HL-60/S4 (cell line): ENCODE measurements at regions not wholly inside any gene's neighbourhood (a gene's known extent, or its start where the extent isn't known, plus 50 kb on each side); places are given as distances from the start of the nearest gene placed in this dataset.

Experiments
- in situ Hi-C: fragments of 300-500 bp; cut with MboI; formaldehyde crosslinking; loops from 2 replicates; pipeline ENCODE4 v1.14.3; 2022; ENCODE audit warnings: low sequenced_read_pairs

- in situ Hi-C loops: no loop called here
These were observed 211.6 kb downstream of the TRIB2 start for GRCh38 chr2:12928197-12928774.

DNA sequence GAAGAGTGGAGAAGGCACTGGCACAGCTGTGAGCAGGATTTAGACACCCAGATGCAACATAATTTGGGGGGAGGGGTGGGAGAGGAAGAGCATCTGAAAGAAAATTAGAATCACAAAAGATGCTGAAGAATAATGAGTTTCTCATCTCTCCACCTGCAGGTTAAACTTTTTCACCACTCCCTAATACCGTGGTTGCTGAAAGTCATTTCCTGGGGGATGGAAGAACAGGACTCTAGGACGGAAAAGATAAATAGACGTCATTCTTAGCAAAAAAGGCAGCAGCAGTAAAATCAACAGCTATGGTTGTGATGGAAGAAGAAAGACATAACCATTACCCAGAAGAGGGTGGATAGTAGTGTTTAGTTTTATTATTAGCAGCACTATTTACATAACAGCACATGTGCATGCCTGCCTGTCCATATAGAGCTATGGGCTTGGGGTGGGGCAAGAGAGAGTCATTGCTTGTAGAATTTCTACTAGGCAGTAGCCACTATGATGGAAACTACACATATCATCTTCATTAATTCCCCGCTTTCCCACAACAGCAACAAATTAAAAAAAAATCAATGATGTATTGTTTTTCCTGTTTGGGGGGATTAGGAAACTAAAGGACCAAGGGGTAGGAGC is 212.2 kb downstream of the TRIB2 start:
- in situ Hi-C loops: no loop called here

- in situ Hi-C loops: no loop called here
These were observed 213.0 kb downstream of the TRIB2 start for GRCh38 chr2:12929758-12930157.

DNA sequence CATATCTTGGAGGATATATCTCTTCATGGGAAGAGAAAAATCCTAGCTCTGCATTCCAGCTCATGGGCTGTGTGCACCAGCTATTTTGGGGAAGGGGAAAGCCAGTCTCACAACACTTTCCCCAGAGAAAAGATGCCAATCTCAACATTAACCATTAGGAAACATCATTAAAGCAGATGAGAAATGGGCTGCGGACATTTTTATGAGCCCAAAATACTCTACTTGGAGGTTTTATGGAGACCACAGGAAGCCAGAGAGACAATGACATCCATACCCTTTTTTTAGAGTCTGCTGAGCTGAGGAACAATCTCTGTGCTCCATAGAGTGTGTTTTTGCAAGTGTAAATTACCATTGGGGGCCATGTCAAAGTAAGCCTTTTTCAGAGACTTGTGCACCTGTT is 213.7 kb downstream of the TRIB2 start:
- in situ Hi-C loops: no loop called here

- in situ Hi-C loops: no loop called here
These were observed 214.6 kb downstream of the TRIB2 start for GRCh38 chr2:12931186-12931844.

GRCh38 chr2:12932192-12932591 is 215.5 kb downstream of the TRIB2 start:
- in situ Hi-C loops: no loop called here

- in situ Hi-C loops: no loop called here
These were observed 217.5 kb downstream of the TRIB2 start for GRCh38 chr2:12934146-12934756.

DNA sequence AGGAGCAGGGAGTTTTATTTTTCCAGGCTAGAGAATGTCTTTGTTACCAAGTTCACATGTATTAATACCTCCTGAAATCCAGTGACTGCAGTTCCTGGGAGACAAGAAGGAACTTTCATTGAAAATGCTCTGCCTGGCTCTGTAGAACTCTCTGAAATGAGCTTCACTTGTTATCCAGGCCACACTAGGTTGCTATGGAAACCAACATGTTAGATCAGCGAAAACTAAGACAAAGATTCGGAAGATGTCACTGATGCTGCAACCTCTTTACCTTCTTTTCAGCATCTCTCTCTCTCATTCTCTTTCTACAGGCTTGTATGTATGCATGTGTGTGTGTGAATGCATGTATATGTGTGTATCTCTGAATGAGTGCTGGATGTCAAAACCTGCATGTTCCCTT is 218.5 kb downstream of the TRIB2 start:
- in situ Hi-C loops: no loop called here

- in situ Hi-C loops: no loop called here
These were observed 219.1 kb downstream of the TRIB2 start for GRCh38 chr2:12935796-12936195.

- in situ Hi-C loops: no loop called here
These were observed 224.5 kb downstream of the TRIB2 start for GRCh38 chr2:12941203-12941602.

DNA sequence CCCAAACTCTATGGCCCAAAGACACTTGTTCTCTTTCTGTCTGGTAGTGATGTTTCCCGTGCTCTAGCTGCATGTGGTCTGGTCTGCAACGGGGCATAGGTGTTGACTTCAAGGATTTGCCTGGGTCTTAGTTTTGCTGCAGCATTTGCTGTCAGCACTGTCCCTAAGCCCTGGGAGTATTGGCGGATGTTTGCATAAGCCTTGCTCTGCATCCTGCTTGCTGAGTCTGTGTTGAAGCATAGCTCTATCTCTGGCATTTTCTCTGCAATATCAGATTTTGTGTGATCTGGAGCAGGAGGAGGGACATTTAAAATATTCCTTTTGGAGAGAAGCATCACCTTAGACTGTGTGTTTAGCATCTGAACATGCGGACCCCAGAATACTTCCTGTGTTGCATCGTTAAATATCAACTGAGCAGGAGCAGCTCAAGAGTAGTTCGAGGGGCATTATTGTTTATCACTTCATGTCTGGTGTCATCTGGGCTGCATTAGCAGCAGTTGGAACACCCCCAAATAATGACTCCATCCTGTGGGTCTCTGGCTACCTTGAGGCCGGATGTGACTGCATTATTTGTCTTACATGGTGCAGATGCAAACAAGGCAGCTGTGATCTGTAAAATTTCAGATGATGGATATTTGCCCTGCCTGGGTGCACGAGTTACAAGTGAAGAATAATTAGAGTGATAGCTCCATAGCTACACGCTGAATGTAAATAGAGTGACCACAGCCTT is 231.7 kb downstream of the TRIB2 start:
- in situ Hi-C loops: no loop called here

DNA sequence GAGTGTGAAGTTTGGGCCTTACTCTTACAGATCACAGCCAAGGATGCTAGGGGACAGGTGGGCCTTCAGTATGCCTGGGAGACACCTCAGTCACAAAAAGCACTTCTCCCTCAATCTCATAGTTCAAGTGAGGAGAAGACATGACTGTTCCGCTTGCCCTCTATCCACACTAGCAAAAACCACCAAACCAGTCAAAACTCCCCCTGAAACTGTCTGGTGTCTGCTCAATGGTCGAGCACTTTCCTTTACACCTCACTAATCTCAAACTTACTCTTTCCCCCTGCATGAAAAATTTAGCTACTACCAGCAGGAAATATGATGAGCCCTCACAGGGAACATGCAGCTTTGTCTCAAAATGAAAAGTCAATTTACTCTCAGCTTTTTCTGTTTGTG is 232.2 kb downstream of the TRIB2 start:
- in situ Hi-C loops: no loop called here

- in situ Hi-C loops: no loop called here
These were observed 232.7 kb downstream of the TRIB2 start for GRCh38 chr2:12949406-12949805.

DNA sequence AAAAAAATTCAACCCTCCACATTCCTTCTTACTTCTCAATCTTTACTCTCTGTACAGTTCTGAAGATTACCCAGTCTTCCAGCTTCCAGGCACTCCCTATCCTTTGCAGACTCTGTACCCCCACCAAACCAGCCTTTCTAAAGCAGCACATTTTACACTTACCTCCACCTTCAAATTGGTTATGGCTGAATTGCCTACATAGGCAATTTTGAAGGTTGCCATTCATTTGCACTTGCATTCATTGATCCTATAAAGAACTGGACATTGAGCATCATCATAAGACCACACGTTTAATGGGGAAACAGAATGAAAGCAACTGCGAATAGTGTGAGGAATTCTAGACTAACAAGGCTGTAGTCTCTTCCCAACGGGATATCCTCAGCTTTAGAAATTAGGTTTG is 233.4 kb downstream of the TRIB2 start:
- in situ Hi-C loops: no loop called here

DNA sequence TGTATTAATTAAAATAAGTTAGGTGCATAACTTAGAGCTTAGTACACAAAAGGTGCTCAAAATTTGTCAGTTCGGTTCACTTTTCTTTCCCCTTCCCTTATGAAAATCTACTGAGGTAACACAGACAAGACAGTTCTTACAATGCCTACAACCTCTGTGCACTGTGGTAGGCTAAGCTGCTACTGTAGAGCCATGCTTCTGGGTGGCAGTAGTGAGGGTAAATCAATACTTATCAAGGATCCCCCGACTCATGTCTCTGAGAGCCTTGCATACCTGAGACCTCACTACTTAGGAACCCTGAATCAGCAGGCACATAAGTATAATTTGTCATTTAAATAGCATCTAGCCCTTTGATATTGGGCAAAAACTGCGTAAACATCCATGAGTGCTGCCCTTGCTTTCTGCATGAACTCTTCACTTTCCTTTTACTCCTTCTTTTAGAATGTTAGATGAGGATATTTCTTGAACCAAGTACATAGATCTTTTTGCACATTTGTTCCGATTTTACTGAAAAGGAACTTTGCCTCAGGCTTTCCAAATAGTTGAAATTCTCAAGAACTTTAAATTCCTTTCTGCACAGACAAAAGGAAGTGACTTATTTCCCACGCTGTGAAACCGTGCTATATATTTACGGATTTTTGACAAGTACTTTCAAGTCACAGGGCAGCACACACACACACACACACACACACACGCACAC is 234.4 kb downstream of the TRIB2 start:
- in situ Hi-C loops: no loop called here

DNA sequence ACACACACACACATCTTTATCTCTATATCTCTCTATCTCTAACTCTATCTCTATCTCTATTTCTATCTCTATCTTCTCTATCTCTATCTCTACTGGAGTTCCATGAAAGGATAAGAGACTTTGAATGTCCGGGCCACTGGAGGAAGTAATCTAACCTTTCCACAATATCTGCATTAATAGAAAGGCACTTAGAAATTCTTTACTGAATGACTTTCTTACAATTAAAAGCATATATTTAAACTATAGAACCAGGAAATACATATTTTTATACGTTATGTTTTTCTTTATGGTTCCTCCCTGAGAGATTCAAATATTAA is 234.9 kb downstream of the TRIB2 start:
- in situ Hi-C loops: no loop called here

DNA sequence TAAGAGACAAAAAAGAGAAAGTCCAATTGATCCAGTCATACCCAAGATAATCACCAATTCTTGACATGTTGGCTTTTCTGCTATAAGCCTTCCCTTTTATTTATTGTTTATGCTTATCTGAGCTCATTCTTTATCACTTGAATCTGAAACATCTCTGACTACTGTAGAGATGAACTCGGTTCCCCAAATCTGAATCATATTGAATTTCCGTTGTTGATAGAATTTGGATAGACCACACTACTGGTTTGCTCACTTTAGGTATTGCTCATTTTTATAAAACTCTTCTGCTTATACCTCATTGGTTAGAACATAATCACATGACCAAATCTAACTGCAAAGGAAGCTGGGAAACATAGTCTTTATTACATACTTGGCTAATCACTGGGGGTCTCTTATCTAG is 236.9 kb downstream of the TRIB2 start:
- in situ Hi-C loops: no loop called here

DNA sequence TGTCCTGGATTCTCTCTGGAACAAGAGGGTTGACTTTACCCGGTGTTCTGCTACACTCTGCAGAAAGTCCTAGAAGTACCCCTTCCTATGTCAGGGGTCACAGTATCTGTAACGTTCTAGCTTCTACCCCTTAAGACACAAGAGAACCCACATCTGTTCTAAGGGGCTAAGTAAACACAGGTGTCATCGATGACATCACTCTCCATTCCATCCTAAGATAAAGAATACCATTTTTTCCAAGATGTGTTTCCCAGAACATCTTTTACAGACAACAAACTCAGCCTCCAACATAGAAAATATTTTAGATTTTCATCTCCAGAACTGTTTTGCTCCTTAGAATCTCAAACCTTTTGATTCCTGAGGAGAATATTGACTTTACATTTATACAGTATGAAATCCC is 239.1 kb downstream of the TRIB2 start:
- in situ Hi-C loops: no loop called here

DNA sequence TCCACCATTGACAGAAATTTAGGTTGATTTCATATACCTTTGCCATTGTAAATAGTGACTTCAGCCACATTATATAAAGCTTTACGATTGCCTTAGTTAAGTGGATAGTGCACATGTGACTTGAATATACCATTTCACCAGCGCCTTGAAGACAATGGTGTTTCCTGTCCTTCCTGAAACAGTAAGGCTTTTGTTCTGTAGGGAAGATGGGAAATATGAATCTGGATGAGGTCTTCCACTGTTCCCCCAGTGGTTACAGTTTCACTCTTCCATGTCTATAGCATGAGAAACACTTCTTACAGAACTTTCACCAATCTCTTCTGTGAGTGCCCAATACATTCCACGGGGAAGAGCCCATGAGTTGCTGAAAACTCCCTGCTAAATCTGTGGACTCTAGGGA is 240.5 kb downstream of the TRIB2 start:
- in situ Hi-C loops: no loop called here

GRCh38 chr2:12959935-12960334 is 243.2 kb downstream of the TRIB2 start:
- in situ Hi-C loops: no loop called here

DNA sequence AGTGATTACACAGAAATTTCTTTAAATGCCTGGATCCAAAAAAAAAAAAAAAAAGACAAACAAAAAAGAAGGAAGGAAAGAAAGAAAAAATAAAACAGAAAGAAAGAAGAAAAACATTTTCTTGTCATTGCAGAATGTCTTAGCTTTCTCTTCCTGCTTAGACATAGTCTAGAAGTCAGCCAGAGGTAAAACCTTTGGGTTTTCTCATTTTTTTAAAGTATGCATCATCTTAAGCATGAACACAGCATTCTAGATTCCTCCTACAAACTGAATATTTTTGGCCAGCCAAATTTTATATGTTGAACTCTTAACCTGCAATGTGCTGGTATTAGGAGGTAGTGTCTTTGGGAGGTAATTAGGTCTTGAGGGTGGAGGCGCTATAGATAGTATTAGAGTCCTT is 243.9 kb downstream of the TRIB2 start:
- in situ Hi-C loops: no loop called here
